GM12865 (cell line): ENCODE measurements at regions not wholly inside any gene's neighbourhood (a gene's known extent, or its start where the extent isn't known, plus 50 kb on each side); places are given as distances from the start of the nearest gene placed in this dataset.

Source experiments
- DNase-seq: peaks from one replicate; pipeline ENCODE4 v3.0.0; 2010; ENCODE audit warnings: low read depth
- H3K4me3 ChIP-seq: 2 replicates; pipeline ENCODE4 v1.5.1; 2011; ENCODE audit warnings: mild to moderate bottlenecking, low read depth, low read length, control low read depth
- CTCF ChIP-seq: IDR thresholded peaks from 2 replicates; pipeline ENCODE4 v1.5.1; 2011; ENCODE audit warnings: low read length, control low read depth, low read depth, inconsistent platforms; ENCODE audit not compliant: insufficient read depth; ENCODE audit errors: missing control alignments

- H3K4me3 ChIP-seq = no peak overlapping the region
- no peak for TF ChIP-seq CTCF
Measured at GRCh38 chr17:71553381-71553780, 567.4 kb upstream of the SOX9 start.

GRCh38 chr17:71558901-71559300 is 561.9 kb upstream of the SOX9 start:
- H3K4me3 ChIP-seq = no peak overlapping the region
- TF ChIP-seq CTCF = no peak
- DNase-seq = no peak

More at GRCh38 chr17:71553381-71553780, 567.4 kb upstream of the SOX9 start:
- DNase-seq = no peak

- TF ChIP-seq CTCF = no peak
- no peak overlapping the region for H3K4me3 ChIP-seq
- DNase-seq = no peak
Measured at GRCh38 chr17:71572343-71572742, 548.5 kb upstream of the SOX9 start.

GRCh38 chr17:71578446-71578845 is 542.4 kb upstream of the SOX9 start:
- DNase-seq = no peak
- no peak for TF ChIP-seq CTCF
- no peak overlapping the region for H3K4me3 ChIP-seq

GRCh38 chr17:71580220-71580619 is 540.6 kb upstream of the SOX9 start:
- no peak for DNase-seq
- no peak for TF ChIP-seq CTCF
- H3K4me3 ChIP-seq = no peak overlapping the region

GRCh38 chr17:71585540-71585939 is 535.3 kb upstream of the SOX9 start:
- no peak for DNase-seq
- H3K4me3 ChIP-seq = no peak overlapping the region
- no peak for TF ChIP-seq CTCF

- no peak for TF ChIP-seq CTCF
- H3K4me3 ChIP-seq = no peak overlapping the region
Measured at GRCh38 chr17:71592431-71592830, 528.4 kb upstream of the SOX9 start.

More at GRCh38 chr17:71592431-71592830, 528.4 kb upstream of the SOX9 start:
- no peak for DNase-seq
